Gastroesophageal sphincter (tissue), 3 donors: ENCODE measurements at regions not wholly inside any gene's neighbourhood (a gene's known extent, or its start where the extent isn't known, plus 50 kb on each side); places are given as distances from the start of the nearest gene placed in this dataset.

Experiments
- EP300 ChIP-seq: sonication (generic); formaldehyde crosslinking; IDR thresholded peaks from one replicate; pipeline ENCODE4 v1.6.1; 2017; ENCODE audit warnings: antibody characterized with exemption, mild to moderate bottlenecking
- POLR2A ChIP-seq, 2 donors: fragments of 450-650 bp; IDR thresholded peaks; one replicate each; pipeline ENCODE4 v1.6.1; 2017; ENCODE audit warnings: antibody characterized with exemption in 2 of 2, mild to moderate bottlenecking in 2 of 2, moderate library complexity in 1 of 2
- TF ChIP-seq, protein P1 (sequence below), 4 experiments: fragments of 200-600 bp in 2 of 4; fragments of 450-650 bp in 2 of 4; sonication (generic) in 1 of 4; IDR thresholded peaks; one replicate each; pipeline ENCODE4 v1.5.1; 2017 to 2019; ENCODE audit warnings: antibody characterized with exemption in 4 of 4, mild to moderate bottlenecking in 2 of 4, moderate library complexity in 2 of 4

DNA sequence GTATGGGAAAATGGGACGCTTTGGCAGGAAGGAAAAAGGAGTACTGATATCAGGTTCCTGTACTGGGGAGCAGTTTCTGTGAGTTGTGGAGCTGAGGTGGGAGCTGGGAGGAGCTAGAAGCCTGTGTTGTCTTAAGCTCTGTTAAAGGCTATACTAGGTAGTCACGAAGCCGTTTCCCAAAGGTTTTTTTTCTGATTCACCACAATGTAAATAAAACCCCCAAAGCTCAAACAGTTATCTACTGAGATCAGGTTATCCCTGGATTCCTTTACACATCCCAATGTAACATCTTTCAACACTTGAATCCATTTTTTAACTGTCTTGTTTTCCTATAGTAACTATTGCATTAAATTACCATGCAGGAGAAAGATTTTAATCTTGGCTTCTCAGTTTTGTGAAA is 297.4 kb upstream of the SFRP2 start:
- TF ChIP-seq, protein P1, sequence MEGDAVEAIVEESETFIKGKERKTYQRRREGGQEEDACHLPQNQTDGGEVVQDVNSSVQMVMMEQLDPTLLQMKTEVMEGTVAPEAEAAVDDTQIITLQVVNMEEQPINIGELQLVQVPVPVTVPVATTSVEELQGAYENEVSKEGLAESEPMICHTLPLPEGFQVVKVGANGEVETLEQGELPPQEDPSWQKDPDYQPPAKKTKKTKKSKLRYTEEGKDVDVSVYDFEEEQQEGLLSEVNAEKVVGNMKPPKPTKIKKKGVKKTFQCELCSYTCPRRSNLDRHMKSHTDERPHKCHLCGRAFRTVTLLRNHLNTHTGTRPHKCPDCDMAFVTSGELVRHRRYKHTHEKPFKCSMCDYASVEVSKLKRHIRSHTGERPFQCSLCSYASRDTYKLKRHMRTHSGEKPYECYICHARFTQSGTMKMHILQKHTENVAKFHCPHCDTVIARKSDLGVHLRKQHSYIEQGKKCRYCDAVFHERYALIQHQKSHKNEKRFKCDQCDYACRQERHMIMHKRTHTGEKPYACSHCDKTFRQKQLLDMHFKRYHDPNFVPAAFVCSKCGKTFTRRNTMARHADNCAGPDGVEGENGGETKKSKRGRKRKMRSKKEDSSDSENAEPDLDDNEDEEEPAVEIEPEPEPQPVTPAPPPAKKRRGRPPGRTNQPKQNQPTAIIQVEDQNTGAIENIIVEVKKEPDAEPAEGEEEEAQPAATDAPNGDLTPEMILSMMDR (IDR thresholded peaks at IDR 0.05): no peak
- TF ChIP-seq EP300: no peak
- no peak for TF ChIP-seq POLR2A (IDR thresholded peaks at IDR 0.05)
